ENCODE measurements at regions not wholly inside any gene's neighbourhood (a gene's known extent, or its start where the extent isn't known, plus 50 kb on each side); places are given as distances from the start of the nearest gene placed in this dataset.

DNA sequence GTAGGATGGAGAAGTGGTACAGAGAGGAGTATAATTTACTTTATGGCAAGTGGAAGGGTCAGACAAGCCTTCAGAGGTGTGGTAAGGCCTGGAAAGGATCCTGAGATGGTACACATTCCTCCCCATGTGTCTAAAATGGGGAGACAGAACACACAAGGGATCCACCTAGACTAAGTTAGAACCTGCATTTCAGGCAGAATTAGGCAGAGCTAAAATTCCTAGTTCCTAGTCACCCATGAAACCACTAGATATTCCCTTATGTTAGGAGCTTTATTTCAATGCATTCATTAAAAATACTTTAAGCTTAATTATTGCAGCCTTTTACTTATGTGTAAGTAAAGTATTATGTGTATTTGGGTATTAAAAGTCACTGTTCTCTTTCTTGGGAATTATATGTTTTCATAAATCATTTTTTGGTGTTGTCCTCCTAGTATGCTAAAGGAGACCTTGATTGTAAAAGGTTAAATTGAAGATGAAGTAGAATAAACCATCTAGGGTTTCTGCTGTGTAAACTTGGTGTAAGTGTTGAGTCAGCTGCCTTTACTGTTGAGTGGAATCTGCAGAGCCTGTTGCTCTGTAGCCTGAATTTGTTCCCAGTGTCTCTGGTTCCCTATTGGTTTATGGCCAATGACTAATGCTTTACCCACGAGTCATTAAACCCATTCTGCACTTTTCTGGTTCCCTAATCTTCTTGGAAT is 423.2 kb downstream of the ATP23 start:
- no peak for ATAC-seq (ENCODE audit: insufficient read depth, low FRiP score)
- Histone ChIP-seq H3K27me3 (ENCODE audit: control insufficient read depth in 3 of 3, insufficient read depth in 3 of 3, low read length in 2 of 3) (no peaks in the 10 kb centered on the region), H3K36me3 (ENCODE audit: control insufficient read depth in 4 of 4, insufficient read depth in 4 of 4, low read length in 4 of 4) (no peaks in the 10 kb centered on the region), H3K4me3 (no peak overlapping the region), H3K27ac (ENCODE audit: low read depth in 1 of 2, low read length in 1 of 2) (no peak overlapping the region), H3K9me3 (ENCODE audit: control insufficient read depth in 4 of 4, insufficient read depth in 3 of 4, low read length in 3 of 4) (no peaks in the 10 kb centered on the region), H3K4me1 (ENCODE audit: control insufficient read depth in 5 of 5, insufficient read depth in 5 of 5, low read length in 5 of 5) (peaks cover 0 to 5% (median 0%) of the 10 kb centered on the region in 5 donors), H3K9ac (ENCODE audit: insufficient read depth in 1 of 2, low read length in 2 of 2) (no peak overlapping the region)
- TF ChIP-seq, protein P1, sequence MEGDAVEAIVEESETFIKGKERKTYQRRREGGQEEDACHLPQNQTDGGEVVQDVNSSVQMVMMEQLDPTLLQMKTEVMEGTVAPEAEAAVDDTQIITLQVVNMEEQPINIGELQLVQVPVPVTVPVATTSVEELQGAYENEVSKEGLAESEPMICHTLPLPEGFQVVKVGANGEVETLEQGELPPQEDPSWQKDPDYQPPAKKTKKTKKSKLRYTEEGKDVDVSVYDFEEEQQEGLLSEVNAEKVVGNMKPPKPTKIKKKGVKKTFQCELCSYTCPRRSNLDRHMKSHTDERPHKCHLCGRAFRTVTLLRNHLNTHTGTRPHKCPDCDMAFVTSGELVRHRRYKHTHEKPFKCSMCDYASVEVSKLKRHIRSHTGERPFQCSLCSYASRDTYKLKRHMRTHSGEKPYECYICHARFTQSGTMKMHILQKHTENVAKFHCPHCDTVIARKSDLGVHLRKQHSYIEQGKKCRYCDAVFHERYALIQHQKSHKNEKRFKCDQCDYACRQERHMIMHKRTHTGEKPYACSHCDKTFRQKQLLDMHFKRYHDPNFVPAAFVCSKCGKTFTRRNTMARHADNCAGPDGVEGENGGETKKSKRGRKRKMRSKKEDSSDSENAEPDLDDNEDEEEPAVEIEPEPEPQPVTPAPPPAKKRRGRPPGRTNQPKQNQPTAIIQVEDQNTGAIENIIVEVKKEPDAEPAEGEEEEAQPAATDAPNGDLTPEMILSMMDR (IDR thresholded peaks at IDR 0.05; ENCODE audit: control extremely low read depth, extremely low read depth): no peak
- WGBS, 2 donors: 30 to 52% methylated on average over 1 of the region's 1 CpG
- DNase-seq: no peak

- ATAC-seq (ENCODE audit: insufficient read depth, low FRiP score) (no peak), DNase-seq (no peak)
- Histone ChIP-seq H3K27me3 (ENCODE audit: control insufficient read depth in 3 of 3, insufficient read depth in 3 of 3, low read length in 2 of 3) (no peaks in the 10 kb centered on the region), H3K9ac (ENCODE audit: insufficient read depth in 1 of 2, low read length in 2 of 2) (no peak overlapping the region), H3K4me3 (no peak overlapping the region), H3K9me3 (ENCODE audit: control insufficient read depth in 4 of 4, insufficient read depth in 3 of 4, low read length in 3 of 4) (no peaks in the 10 kb centered on the region), H3K27ac (ENCODE audit: low read depth in 1 of 2, low read length in 1 of 2) (no peak overlapping the region), H3K4me1 (ENCODE audit: control insufficient read depth in 5 of 5, insufficient read depth in 5 of 5, low read length in 5 of 5) (no peaks in the 10 kb centered on the region), H3K36me3 (ENCODE audit: control insufficient read depth in 4 of 4, insufficient read depth in 4 of 4, low read length in 4 of 4) (no peaks in the 10 kb centered on the region)
- WGBS, 2 donors: 90 to 93% methylated on average over 1 of the region's 1 CpG
- TF ChIP-seq, protein P1 (IDR thresholded peaks at IDR 0.05; ENCODE audit: control extremely low read depth, extremely low read depth): no peak
These were observed 423.7 kb downstream of the ATP23 start for GRCh38 chr12:58365087-58365390.

- Histone ChIP-seq H3K36me3 (ENCODE audit: control insufficient read depth in 4 of 4, insufficient read depth in 4 of 4, low read length in 4 of 4) (no peaks in the 10 kb centered on the region), H3K27ac (ENCODE audit: low read depth in 1 of 2, low read length in 1 of 2) (no peak overlapping the region), H3K27me3 (ENCODE audit: control insufficient read depth in 3 of 3, insufficient read depth in 3 of 3, low read length in 2 of 3) (no peaks in the 10 kb centered on the region), H3K9ac (ENCODE audit: insufficient read depth in 1 of 2, low read length in 2 of 2) (no peak overlapping the region), H3K4me1 (ENCODE audit: control insufficient read depth in 5 of 5, insufficient read depth in 5 of 5, low read length in 5 of 5) (no peaks in the 10 kb centered on the region), H3K4me3 (no peak overlapping the region), H3K9me3 (ENCODE audit: control insufficient read depth in 4 of 4, insufficient read depth in 3 of 4, low read length in 3 of 4) (peaks cover 0 to 5% (median 2%) of the 10 kb centered on the region in 4 donors)
- TF ChIP-seq, protein P1 (IDR thresholded peaks at IDR 0.05; ENCODE audit: control extremely low read depth, extremely low read depth): no peak
- DNase-seq: no peak
- 78 to 93% methylated on average over 3 of the region's 3 CpGs for WGBS, 2 donors
- no peak for ATAC-seq (ENCODE audit: insufficient read depth, low FRiP score)
These were observed 425.7 kb downstream of the ATP23 start for GRCh38 chr12:58367041-58367440.

GRCh38 chr12:58368001-58368400 is 426.6 kb downstream of the ATP23 start:
- no peaks in the 10 kb centered on the region for H3K4me1 ChIP-seq (ENCODE audit: control insufficient read depth in 5 of 5, insufficient read depth in 5 of 5, low read length in 5 of 5)
- H3K4me3 ChIP-seq: no peak overlapping the region
- DNase-seq (no peak), ATAC-seq (ENCODE audit: insufficient read depth, low FRiP score) (no peak)
- H3K9me3 ChIP-seq (ENCODE audit: control insufficient read depth in 4 of 4, insufficient read depth in 3 of 4, low read length in 3 of 4): peaks cover 0 to 5% (median 2%) of the 10 kb centered on the region in 4 donors
- no peaks in the 10 kb centered on the region for H3K27me3 ChIP-seq (ENCODE audit: control insufficient read depth in 3 of 3, insufficient read depth in 3 of 3, low read length in 2 of 3)
- H3K36me3 ChIP-seq (ENCODE audit: control insufficient read depth in 4 of 4, insufficient read depth in 4 of 4, low read length in 4 of 4): no peaks in the 10 kb centered on the region
- TF ChIP-seq, protein P1 (IDR thresholded peaks at IDR 0.05; ENCODE audit: control extremely low read depth, extremely low read depth): no peak
- no peak overlapping the region for H3K9ac ChIP-seq (ENCODE audit: insufficient read depth in 1 of 2, low read length in 2 of 2)
- no peak overlapping the region for H3K27ac ChIP-seq (ENCODE audit: low read depth in 1 of 2, low read length in 1 of 2)

Measured in lung (tissue), 11 donors.